NCI-H2081 treated with DMSO at 0.1 percent for 48 hours (cell line): ENCODE measurements at regions not wholly inside any gene's neighbourhood (a gene's known extent, or its start where the extent isn't known, plus 50 kb on each side); places are given as distances from the start of the nearest gene placed in this dataset.

Source experiments
- DNase-seq: peaks from one replicate; lab custom pipeline; 2025; lab: John Stamatoyannopoulos, UW

DNA sequence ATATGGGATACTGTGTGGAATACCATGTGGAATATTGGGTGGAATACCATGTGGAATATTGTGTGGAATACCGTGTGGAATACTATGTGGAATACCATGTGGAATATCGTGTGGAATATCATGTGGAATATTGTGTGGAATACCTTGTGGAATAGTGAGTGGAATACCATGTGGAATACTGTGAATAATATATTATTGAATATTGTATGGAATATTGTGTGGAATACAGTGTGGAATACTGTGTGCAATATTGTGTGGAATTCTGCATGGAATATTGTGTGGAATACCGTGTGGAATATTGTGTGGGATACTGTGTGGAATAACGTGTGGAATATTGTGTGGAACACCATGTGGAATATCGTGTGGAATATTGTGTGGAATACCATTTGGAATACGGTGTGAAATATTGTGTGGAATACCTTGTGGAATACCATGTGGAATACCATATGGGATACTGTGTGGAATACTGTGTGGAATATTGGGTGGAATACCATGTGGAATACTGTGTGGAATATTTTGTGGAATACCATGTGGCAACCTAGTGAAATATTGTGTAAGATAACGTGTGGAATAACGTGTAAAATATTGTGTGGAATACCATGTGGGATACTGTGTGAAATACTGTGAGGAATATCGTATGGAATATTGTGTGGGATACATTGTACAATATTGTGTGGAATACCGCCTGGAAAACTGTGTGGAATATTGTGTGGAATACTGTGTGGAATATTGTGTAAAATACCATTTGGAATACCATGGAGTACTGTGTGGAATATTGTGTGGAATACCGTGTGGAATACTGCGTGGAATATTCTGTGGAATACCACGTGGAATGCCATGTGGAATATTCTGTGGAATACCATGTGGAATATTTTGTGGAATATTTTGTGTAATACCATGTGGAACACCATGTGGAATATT is 133.9 kb upstream of the CHST15 start:
- DNase-seq: no peak

GRCh38 chr10:124226271-124227054 is 133.1 kb upstream of the CHST15 start:
- no peak for DNase-seq

DNA sequence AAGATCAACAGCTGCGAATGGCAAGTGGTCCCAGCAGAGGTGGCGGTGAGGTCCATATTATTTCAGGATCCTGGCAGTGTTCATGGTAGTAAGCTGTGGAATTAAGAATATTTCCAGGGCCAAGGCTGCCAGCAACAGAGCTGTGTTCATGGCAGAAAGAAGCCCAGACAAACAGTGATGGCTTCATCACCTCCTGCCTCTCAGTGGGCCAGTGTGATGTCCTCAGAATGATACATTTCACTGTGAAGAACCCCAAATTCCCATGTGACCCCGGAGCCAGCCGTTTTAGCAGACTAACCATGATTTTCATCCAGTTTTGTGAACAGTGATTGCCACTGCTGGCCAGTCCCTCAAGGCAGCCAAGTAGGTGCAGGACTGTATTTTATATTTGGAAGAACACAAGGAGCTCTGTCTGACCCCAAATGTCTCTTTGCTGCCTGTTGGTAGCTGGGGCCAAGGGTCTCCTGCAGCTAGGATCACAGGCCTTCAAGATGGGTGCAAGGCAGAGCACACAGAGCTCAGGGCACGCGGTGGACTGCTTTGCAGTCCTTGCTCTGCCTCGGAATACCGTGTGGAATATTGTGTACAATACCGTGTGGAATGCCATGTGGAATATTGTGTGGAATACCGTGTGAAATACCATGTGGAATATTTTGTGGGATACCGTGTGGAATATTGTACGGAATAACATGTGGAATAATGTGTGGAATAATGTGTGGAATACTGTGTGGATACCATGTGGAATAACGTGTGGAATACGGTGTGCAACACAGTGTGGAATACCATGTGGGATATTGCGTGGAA is 132.3 kb upstream of the CHST15 start:
- no peak for DNase-seq

GRCh38 chr10:124225029-124225466 is 131.7 kb upstream of the CHST15 start:
- DNase-seq: no peak

DNA sequence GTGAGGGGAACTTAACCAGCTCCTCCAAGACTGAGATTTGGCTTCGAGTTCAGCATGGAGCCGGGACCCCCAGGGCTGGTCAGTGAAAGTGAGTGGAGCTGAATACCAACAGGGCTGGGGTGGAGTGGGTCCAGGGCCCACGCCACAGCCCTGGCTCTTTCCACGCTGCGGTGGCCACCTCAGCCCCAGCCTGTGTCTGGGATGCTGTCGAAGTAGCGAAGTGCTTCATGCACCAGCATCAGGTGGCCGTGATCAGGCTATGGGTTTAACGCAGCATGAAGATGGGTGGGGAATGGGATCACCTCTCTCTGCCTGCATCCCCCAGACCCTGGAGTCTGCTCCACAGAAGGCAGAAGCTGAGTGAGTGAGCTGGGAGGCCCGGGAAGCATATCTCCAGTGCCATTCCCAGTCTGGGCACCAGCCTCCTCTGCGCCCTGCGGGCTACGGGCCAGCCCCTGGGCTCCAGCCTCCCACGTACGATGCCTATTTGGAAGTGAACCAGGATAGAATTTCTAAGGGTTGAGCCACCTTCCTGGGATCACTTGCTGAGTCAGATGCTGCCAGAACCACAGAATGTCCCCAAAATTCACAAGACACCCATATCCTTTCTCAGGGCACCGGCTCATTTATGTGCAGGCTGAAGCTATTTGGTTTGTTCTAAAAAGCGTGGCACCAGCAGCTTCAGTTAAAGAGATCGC is 131.1 kb upstream of the CHST15 start:
- DNase-seq: no peak

GRCh38 chr10:124223711-124224085 is 130.3 kb upstream of the CHST15 start:
- DNase-seq: no peak

DNA sequence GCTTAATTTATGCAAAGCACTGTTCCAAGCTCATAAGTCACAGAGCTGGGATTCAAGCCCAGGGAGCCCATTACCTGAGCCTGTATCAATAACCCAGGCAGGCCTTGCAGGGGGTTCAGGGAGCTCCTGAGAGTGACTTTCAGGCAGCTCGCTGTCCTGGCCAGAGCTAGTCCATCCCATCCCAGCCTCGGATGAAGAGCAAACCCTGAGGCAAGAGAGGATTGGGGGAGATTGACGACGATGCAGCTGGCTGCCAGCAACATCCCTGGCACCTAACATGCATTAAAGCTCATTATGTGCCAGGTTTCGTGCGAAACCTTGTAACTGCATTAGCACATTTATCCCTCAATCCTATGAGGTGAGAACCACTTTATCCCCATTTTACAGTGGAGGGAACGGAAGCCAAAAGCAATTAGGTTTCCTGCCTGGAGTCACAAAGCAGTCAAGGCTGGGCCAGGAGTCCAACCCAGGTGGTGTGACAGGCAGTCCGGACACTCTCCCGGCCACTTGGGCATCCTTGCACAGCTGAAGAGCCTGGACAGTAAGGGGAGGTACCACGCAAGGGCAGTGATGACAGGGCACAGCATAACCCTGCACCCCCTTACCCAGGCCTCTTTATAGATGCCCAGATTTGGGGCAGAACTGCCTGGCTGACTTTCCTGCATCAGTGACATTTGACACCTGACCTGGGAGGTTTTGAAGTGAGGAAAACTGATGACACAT is 129.8 kb upstream of the CHST15 start:
- DNase-seq: no peak

GRCh38 chr10:124222318-124222987 is 129.1 kb upstream of the CHST15 start:
- no peak for DNase-seq

DNA sequence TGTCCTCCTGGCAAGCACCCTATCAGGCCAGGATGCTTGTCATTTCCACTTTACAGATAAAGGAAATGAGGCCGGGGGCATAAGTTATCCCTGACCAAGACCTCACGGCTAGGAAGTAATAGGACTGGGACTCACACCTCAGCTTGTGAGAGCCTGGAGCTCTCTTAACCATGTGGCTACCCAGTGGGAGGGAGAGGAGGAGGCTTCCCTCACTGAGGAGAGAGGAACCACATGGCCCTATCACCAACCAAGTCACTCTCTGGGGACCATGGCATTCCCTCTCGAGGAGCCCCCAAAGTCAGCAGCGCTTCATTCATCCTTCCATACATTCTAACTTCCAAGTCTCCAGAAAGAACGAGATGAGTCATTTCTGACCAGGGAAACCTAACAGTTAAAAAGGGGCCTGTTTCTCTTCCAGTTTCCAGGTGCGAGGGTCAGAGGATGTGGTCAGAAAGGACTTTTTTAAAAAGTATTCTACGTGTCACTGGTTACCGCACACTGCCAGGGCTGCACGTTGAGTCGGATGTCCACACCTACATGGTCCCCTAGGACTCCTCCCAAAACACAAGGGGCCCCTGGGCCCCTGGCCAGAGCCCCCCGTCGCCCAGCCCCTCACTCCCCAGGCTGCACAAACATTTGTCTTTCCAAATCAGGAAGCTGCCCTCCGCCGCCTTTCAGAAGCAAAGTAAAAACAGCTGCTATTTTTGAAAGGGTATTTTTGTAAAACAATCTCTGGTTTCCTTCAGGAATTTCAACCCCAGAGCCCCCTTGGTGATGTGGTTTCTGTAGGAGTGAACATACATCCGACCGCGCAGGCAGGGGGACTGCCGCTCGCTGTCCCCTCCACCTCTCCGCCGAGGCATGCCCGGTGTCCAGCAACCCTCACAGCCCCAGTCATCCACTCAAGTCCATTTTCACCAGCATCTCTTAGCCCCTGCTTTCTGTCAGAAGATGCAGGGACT is 128.2 kb upstream of the CHST15 start:
- DNase-seq: no peak

GRCh38 chr10:124220971-124221355 is 127.6 kb upstream of the CHST15 start:
- DNase-seq: no peak

DNA sequence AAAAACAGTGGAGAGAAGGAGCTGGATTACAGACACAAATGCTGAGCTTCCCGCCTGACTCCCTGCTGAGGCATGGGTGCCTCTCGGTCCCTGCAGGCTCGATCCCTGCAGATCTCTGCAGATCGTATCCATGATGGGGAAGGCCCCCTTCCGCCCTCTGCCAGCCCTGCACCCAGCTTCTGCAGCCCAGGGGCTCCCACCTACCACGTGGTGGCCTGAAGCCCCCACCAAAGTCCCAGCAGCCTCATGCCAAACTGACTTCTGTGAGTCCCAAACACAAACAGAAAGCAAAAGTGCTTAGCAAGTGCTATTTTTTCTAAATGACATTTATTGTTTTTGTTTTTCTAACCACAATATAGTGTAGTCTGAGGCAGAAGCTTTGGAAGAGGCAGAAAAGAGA is 127.1 kb upstream of the CHST15 start:
- no peak for DNase-seq

GRCh38 chr10:124219655-124220054 is 126.3 kb upstream of the CHST15 start:
- DNase-seq: no peak

DNA sequence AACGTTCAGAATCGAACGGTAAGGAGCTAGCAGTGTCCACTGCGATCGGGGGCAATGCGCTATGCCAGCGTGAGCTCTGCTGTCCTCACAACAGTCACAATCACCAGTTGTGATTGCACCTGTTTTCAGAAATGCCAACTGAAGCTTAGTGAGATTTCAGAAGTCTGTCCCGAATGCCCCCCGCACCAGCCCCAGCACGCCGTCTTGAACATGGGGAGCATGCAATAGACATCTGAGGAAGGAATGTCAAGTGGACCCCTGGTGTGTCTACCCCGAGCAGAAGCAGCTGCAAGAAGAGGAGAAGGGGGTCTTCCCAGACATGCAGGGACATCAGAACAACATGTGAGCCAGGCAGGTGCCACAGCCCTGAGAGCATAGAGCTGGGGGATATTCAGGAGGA is 125.7 kb upstream of the CHST15 start:
- no peak for DNase-seq

DNA sequence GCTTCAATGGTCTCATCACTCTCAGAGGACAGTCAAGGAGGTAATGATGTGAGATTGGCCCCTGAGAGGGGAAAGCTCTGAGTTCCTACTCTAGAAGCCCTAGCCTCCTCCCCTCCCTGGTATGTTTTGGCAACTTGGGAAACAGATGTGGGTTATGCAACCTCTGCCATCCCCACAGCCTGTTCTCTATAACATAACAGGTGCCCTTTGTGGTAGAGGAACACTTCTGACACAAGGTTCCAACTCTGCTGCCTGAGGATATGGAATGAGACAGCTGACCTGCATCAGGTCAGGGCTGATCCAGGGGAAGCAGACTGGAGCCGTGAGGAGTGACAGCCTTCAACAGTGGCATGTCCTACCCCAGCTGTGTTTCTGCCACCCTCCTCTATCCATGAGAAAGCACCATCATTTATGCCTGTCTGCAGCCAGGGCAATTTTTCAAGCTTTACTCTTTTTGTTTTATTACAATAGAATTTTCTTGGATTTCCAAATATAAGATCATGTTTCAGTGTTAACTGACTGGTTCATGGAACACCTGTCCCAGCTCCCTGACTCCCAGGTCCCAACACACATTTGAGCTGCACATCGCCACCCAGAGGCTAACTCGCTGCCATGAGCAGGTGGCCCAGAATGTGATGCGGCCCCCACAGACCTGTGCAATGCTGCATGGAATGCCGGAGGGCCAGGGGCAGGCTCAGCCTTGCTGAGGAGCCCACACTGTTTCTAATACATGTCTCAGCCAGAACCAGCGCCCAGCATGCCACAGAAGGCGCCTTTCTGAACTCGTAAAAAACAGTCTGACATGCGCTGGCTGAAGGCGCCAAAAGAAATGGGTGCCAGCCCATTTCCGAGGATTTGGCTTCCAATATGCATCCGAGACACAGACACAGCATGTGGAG is 124.8 kb upstream of the CHST15 start:
- no peak for DNase-seq

- no peak for DNase-seq
Observed at GRCh38 chr10:124217031-124217430, 123.6 kb upstream of the CHST15 start.

DNA sequence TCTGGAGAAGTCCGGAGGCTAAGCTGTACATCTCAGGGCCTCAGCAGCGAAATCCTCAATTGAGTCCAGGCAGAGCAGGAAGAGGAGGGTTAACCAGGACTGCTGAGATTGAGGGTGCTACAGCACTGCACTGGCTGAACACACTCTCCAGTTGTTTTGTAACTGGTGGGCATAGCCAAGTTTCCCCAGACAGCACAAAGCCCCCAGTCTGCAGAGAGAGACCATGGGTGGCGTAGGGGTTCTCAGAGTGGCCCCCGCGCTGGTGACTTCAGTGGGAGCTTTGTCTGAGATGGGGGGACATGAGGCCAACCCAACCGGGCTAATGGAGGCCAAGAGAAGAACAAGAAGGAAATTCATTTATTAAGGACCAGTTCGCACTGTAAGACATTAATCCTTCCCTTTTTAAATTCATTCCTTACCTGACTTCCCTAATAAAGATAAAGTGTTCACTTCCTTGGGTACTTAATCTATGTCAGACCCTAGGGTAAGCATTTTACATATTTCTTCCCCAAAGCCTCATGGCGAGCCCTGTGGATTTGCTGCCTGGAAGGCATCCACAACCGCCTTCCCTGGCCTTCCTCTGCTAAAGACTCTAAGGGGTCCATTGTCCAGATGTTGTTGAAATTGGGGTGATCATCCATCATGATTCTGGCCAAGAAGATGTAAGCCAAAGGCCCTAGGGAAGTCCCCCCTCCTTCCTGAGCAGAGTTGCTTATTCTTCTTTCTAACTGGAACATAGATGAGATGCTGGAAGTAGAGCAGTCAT is 121.4 kb upstream of the CHST15 start:
- no peak for DNase-seq

GRCh38 chr10:124213899-124214510 is 120.6 kb upstream of the CHST15 start:
- no peak for DNase-seq
